ENCODE measurements at regions not wholly inside any gene's neighbourhood (a gene's known extent, or its start where the extent isn't known, plus 50 kb on each side); places are given as distances from the start of the nearest gene placed in this dataset.

DNA sequence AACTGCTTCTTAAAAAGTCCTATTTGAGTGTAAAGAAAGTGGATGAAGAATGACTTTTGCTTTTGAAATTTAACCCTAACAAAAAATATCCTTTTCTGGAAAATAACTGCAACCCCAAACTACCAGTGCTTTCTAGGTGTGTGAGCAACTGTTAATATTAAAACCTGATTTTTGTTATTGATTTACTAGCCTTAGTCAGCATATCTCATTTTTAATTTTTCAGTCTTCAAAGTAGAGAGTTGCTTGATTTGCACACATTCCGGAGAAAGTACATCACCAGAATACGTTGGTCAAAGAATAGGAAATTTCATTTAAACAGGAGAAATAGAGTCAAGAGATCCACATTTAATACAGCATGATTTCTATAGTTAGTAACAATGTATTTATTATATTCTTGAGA lies 141.8 kb upstream of the ADAMTS5 start:
- TF ChIP-seq CTCF (conservative IDR thresholded peaks at IDR 0.05) = no peak
- TF ChIP-seq ZFX (IDR thresholded peaks at IDR 0.05) = no peak
